Astrocyte of the cerebellum (primary cell): ENCODE measurements at regions not wholly inside any gene's neighbourhood (a gene's known extent, or its start where the extent isn't known, plus 50 kb on each side); places are given as distances from the start of the nearest gene placed in this dataset.
A peak's percentile ranks its signal among the peaks of the same experiment; 100 is the strongest.

Experiments used
- DNase-seq: peaks from one replicate; pipeline ENCODE4 v3.0.0-alpha.2; 2011; ENCODE audit warnings: low read depth
- H3K4me3 ChIP-seq: 2 replicates; pipeline ENCODE4 v1.5.1; 2011; ENCODE audit warnings: mild to moderate bottlenecking, low read depth, low read length, moderate library complexity
- CTCF ChIP-seq: IDR thresholded peaks from 2 replicates; pipeline ENCODE4 v1.5.1; 2012; ENCODE audit warnings: low read length, low read depth, moderate library complexity, mild to moderate bottlenecking; ENCODE audit errors: missing control alignments
- in situ Hi-C: cut with HindIII; loops from 2 replicates; pipeline ENCODE4 v1.10.0; 2017; ENCODE audit warnings: low sequenced_read_pairs

DNA sequence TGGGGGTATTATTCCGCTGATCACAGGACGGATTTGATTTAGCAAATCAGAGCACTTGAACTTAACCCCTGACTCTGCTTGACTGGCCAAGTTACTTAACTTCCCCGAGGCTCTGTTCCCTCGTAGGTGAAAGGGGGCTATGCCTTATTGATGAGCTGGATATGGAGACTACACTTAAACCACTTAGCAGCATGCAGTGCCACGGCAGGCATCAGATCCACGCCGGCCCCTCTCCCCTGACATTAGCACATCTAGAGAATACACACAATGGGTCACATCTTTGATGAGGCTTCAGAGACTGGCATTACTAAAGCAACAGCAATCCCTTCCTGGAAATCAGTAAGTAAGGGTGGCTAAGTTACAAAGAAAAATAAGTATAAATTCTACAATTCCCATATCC, 71.0 kb downstream of the ABCC12 start:
- in situ Hi-C loops = no loop called here
- no peak for DNase-seq
- no peak overlapping the region for H3K4me3 ChIP-seq
- no peak for TF ChIP-seq CTCF

DNA sequence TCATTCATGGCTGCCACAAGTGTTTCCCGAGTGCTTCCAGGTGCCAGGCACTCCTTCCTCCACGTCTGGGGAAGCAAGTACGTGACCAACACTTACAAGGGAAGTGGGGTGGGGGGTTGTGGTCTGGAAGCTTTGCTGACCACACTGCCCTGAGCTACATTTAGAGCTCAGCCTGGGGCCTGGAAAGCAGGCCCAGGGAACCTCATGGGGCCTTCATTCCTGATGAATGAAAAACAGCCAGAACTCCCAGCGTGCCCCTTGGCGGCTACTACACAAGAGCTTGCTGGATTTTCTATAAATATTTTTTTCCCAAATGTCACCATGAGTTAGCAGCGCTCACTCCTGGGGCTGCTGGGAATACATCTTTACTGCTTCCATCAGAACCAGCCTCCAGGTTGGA, 73.3 kb downstream of the ABCC12 start:
- no peak for TF ChIP-seq CTCF
- in situ Hi-C loops = no loop called here
- no peak overlapping the region for H3K4me3 ChIP-seq
- peak; percentile 88 for DNase-seq

GRCh38 chr16:48081656-48082055, 74.1 kb downstream of the ABCC12 start:
- H3K4me3 ChIP-seq = no peak overlapping the region
- in situ Hi-C loops = no loop called here
- no peak for TF ChIP-seq CTCF
- DNase-seq = peak; percentile 62

DNA sequence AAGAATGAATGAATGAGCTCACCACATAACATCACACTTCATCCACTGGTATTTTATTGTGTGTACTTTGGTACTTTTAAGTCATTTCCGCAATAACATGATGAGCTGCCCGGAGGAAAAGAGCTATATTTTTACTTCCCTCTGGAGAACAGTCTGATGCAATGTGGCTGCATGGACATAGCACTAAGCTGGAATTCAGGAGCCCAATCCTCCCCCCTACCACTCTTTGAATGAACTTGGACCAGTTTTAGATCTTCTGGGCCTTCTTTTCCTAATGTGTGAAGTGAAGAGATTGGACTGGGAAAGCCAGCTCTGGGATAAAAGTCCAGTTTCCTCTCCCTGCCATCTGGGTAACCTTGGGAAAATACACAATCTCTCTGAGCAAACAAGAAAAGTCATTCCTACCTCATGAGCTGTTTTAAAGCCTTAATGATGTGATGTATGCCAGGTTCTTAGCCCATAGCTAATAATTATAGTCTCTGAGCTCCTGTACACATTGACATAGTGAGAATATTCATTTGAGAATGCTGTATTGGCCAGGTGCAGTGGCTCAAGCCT, 79.3 kb downstream of the ABCC12 start:
- in situ Hi-C loops = no loop called here
- no peak for DNase-seq
- no peak for TF ChIP-seq CTCF
- H3K4me3 ChIP-seq = no peak overlapping the region

- no peak for TF ChIP-seq CTCF
These were observed 80.4 kb downstream of the ABCC12 start for GRCh38 chr16:48075398-48075797.

GRCh38 chr16:48067388-48067787, 88.4 kb downstream of the ABCC12 start:
- in situ Hi-C loops = no loop called here
- DNase-seq = no peak
- no peak for TF ChIP-seq CTCF
- no peak overlapping the region for H3K4me3 ChIP-seq

More at GRCh38 chr16:48075398-48075797, 80.4 kb downstream of the ABCC12 start:
- no peak overlapping the region for H3K4me3 ChIP-seq
- peak; percentile 48 for DNase-seq
- in situ Hi-C loops = no loop called here
